HepG2 (cell line): ENCODE measurements at regions not wholly inside any gene's neighbourhood (a gene's known extent, or its start where the extent isn't known, plus 50 kb on each side); places are given as distances from the start of the nearest gene placed in this dataset.

Experiments
- ATAC-seq: fragments of 200-7000 bp; cut with Tn5 transposase; 3 replicates; pipeline ENCODE4 v1.9.1; 2020; ENCODE audit warnings: mild to moderate bottlenecking, moderate library complexity
- BruUV-seq: library from RNA; stranded (reverse); fragments of 400-500 nt; replicated peaks from 2 replicates; lab custom pipeline; 2021; lab: Mats Ljungman, UMichigan
- CTCF ChIA-PET: fragments of 300-600 bp; formaldehyde crosslinking; extraction: SDS; loops from one replicate; lab custom pipeline; 2021; ENCODE audit warnings: low total read pairs, inconsistent platforms, low intra/inter-chr PET ratio; lab: Yijun Ruan, JAX
- POLR2A ChIA-PET: fragments of 350-600 bp; sonication (Branson Sonifier 250); formaldehyde crosslinking; loops from one replicate; lab custom pipeline; 2020; ENCODE audit warnings: antibody characterized with exemption, inconsistent platforms; lab: Yijun Ruan, JAX
- DNase-seq: peaks from one replicate; pipeline ENCODE4 v3.0.0-alpha.2; 2015; ENCODE audit warnings: low spot score
- FAIRE-seq: peaks from 3 replicates; lab custom pipeline; 2011; peaks lifted over from hg19 to GRCh38; lab: Jason Lieb, UNC
- H2AFZ ChIP-seq: one replicate; pipeline ENCODE4 v1.6.1; 2011; ENCODE audit warnings: low read length, inconsistent platforms
- H3K27ac ChIP-seq: fragments of 300-600 bp; 3 replicates; pipeline ENCODE4 v1.8.0; 2011; ENCODE audit warnings: mixed run types, mild to moderate bottlenecking, mixed read lengths, low read length, inconsistent platforms; ENCODE audit not compliant: insufficient read depth; ENCODE audit errors: extremely low read length
- H3K27me3 ChIP-seq, 2 experiments: fragments of 200-600 bp in 1 of 2; 2 replicates in 1 of 2; 3 replicates in 1 of 2; pipeline versions ENCODE4 v1.6.0 to v1.8.0; 2011; ENCODE audit warnings: low read length in 2 of 2, mild to moderate bottlenecking in 2 of 2, moderate library complexity in 2 of 2, inconsistent platforms in 1 of 2; ENCODE audit not compliant: insufficient read depth in 2 of 2, control insufficient read depth in 1 of 2
- H3K36me3 ChIP-seq, 2 experiments: fragments of 200-600 bp in 1 of 2; replicated peaks in 1 of 2; 2 replicates in 1 of 2; 3 replicates in 1 of 2; pipeline versions ENCODE4 v1.5.1 to v1.8.0; 2011; ENCODE audit warnings: low read length in 2 of 2, inconsistent platforms in 1 of 2; ENCODE audit not compliant: insufficient read depth in 2 of 2, control insufficient read depth in 1 of 2
- H3K4me1 ChIP-seq: 2 replicates; pipeline ENCODE4 v1.5.1; 2012; ENCODE audit warnings: low read length, inconsistent platforms; ENCODE audit not compliant: insufficient read depth
- H3K4me2 ChIP-seq: 2 replicates; pipeline ENCODE4 v1.6.0; 2011; ENCODE audit warnings: low read depth, low read length, inconsistent platforms
- H3K4me3 ChIP-seq, 3 experiments: fragments of 200-600 bp in 1 of 3; sonication (generic), shearing (Covaris generic) in 1 of 3; replicated peaks in 1 of 3; 2 replicates each; pipeline ENCODE4 v1.5.1; 2011 to 2016; ENCODE audit warnings: low read length in 3 of 3, inconsistent platforms in 2 of 3, low read depth in 2 of 3, mild to moderate bottlenecking in 2 of 3, control low read depth in 1 of 3, mixed read lengths in 1 of 3; ENCODE audit not compliant: insufficient read depth in 1 of 3
- H3K79me2 ChIP-seq: one replicate; pipeline ENCODE4 v1.6.1; 2011; ENCODE audit warnings: low read length, inconsistent platforms; ENCODE audit not compliant: insufficient read depth
- H3K9ac ChIP-seq: 2 replicates; pipeline ENCODE4 v1.6.0; 2011; ENCODE audit warnings: mild to moderate bottlenecking, low read depth, low read length, inconsistent platforms; ENCODE audit not compliant: insufficient read depth
- H3K9me3 ChIP-seq: 2 replicates; pipeline ENCODE4 v1.5.1; 2012; ENCODE audit warnings: mild to moderate bottlenecking, low read length
- H4K20me1 ChIP-seq: 2 replicates; pipeline ENCODE4 v1.6.0; 2011; ENCODE audit warnings: inconsistent platforms, mild to moderate bottlenecking, low read length, moderate library complexity; ENCODE audit not compliant: insufficient read depth
- HOXA5 ChIP-seq: sonication (generic); formaldehyde crosslinking; IDR thresholded peaks from 2 replicates; pipeline ENCODE4 v1.4.0; 2020; ENCODE audit warnings: missing genetic modification reagents
- ZNF160 ChIP-seq: sonication (generic); formaldehyde crosslinking; IDR thresholded peaks from 2 replicates; pipeline ENCODE4 v1.8.0; 2022; ENCODE audit warnings: mild to moderate bottlenecking, inconsistent platforms, missing genetic modification reagents
- ZNF34 ChIP-seq: sonication (generic); formaldehyde crosslinking; IDR thresholded peaks from 2 replicates; pipeline ENCODE4 v1.4.0; 2020; ENCODE audit warnings: mild to moderate bottlenecking, missing genetic modification reagents, borderline replicate concordance
- WGBS: methylation state at CpG from one replicate; pipeline ENCODE4 v1.1.6; 2017; ENCODE audit warnings: low lambda C conversion rate; 5-methylcytosine and 5-hydroxymethylcytosine counted together
- in situ Hi-C: cut with HindIII; loops from 2 replicates; pipeline ENCODE4 v1.10.0; 2017; ENCODE audit warnings: low pct_unique_long_range_greater_than_20kb; ENCODE audit not compliant: extremely low pct_ligation_motif_present
- intact Hi-C: fragments of 100-400 bp; cut with micrococcal nuclease; formaldehyde crosslinking; loops from one replicate; pipeline ENCODE4 v1.10.0; 2022; ENCODE audit not compliant: unreplicated experiment
- TF ChIP-seq, protein P1 (sequence below): sonication (generic); formaldehyde crosslinking; IDR thresholded peaks from 2 replicates; pipeline ENCODE4 v1.5.1; 2020; ENCODE audit warnings: mild to moderate bottlenecking, missing genetic modification reagents, moderate library complexity
- TF ChIP-seq, protein P2 (sequence below): sonication (generic); formaldehyde crosslinking; IDR thresholded peaks from 2 replicates; pipeline ENCODE4 v1.4.0; 2020; ENCODE audit warnings: missing genetic modification reagents, borderline replicate concordance

DNA sequence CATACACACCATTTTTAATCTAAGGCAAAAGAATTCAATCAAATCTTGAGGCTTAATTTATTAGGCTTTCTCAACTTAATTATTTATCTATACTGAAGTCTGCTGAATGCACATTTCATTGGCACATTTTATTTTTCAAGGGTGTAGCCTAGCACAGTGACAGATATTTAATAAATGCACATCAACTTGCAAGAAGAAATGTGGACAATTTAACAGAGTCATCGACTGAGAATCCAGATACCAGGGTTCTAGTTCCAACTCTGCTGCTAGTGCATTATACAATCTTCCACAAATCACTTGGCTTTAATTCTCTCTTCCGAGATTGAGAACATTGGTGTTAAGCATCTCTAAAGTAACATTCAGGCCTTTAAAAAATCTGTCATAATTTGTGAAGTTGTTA lies 88.5 kb upstream of the RBBP8 start:
- H3K9me3 ChIP-seq, result no peaks in the 10 kb centered on the region
- no peak overlapping the region for H3K27ac ChIP-seq
- CTCF ChIA-PET, result no interaction called here

More for the DNA sequence above, 88.5 kb upstream of the RBBP8 start:
- Histone ChIP-seq H4K20me1 (no peaks in the 10 kb centered on the region), H3K4me3 (no peak overlapping the region), H3K4me1 (no peaks in the 10 kb centered on the region), H3K27me3 (peaks cover 0 to 4% of the 10 kb centered on the region in 2 experiments; a peak in 1 of 5 replicates), H3K36me3 (no peaks in the 10 kb centered on the region), H3K4me2 (no peak overlapping the region), H3K9ac (no peak overlapping the region), H3K79me2 (no peaks in the 10 kb centered on the region), H2AFZ (no peak overlapping the region)
- no peak for ATAC-seq
- TF ChIP-seq HOXA5 (CRISPR knock-in tag), result no peak
- TF ChIP-seq ZNF34 (CRISPR knock-in tag), result no peak
- no peak for TF ChIP-seq ZNF160 (CRISPR knock-in tag)
- TF ChIP-seq, protein P1, sequence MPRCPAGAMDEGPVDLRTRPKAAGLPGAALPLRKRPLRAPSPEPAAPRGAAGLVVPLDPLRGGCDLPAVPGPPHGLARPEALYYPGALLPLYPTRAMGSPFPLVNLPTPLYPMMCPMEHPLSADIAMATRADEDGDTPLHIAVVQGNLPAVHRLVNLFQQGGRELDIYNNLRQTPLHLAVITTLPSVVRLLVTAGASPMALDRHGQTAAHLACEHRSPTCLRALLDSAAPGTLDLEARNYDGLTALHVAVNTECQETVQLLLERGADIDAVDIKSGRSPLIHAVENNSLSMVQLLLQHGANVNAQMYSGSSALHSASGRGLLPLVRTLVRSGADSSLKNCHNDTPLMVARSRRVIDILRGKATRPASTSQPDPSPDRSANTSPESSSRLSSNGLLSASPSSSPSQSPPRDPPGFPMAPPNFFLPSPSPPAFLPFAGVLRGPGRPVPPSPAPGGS, result no peak
- TF ChIP-seq, protein P2, sequence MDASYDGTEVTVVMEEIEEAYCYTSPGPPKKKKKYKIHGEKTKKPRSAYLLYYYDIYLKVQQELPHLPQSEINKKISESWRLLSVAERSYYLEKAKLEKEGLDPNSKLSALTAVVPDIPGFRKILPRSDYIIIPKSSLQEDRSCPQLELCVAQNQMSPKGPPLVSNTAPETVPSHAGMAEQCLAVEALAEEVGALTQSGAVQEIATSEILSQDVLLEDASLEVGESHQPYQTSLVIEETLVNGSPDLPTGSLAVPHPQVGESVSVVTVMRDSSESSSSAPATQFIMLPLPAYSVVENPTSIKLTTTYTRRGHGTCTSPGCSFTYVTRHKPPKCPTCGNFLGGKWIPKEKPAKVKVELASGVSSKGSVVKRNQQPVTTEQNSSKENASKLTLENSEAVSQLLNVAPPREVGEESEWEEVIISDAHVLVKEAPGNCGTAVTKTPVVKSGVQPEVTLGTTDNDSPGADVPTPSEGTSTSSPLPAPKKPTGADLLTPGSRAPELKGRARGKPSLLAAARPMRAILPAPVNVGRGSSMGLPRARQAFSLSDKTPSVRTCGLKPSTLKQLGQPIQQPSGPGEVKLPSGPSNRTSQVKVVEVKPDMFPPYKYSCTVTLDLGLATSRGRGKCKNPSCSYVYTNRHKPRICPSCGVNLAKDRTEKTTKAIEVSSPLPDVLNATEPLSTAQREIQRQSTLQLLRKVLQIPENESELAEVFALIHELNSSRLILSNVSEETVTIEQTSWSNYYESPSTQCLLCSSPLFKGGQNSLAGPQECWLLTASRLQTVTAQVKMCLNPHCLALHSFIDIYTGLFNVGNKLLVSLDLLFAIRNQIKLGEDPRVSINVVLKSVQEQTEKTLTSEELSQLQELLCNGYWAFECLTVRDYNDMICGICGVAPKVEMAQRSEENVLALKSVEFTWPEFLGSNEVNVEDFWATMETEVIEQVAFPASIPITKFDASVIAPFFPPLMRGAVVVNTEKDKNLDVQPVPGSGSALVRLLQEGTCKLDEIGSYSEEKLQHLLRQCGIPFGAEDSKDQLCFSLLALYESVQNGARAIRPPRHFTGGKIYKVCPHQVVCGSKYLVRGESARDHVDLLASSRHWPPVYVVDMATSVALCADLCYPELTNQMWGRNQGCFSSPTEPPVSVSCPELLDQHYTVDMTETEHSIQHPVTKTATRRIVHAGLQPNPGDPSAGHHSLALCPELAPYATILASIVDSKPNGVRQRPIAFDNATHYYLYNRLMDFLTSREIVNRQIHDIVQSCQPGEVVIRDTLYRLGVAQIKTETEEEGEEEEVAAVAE (CRISPR knock-in tag), result no peak
- POLR2A ChIA-PET, result no interaction called here
- in situ Hi-C loops, result no loop called here
- BruUV-seq, result no TSS peak
- 31% methylated on average over 2 of the region's 2 CpGs for WGBS
- no peak for FAIRE-seq
- intact Hi-C loops, result no loop called here
- DNase-seq, result no peak
